Embryonic facial prominence (tissue), 1 donor: ENCODE measurements at regions not wholly inside any gene's neighbourhood (a gene's known extent, or its start where the extent isn't known, plus 50 kb on each side); places are given as distances from the start of the nearest gene placed in this dataset.

ENCODE experiments used
- DNase-seq: peaks from one replicate; pipeline ENCODE4 v3.0.0-alpha.2; 2016; ENCODE audit errors: extremely low spot score

- no peak for DNase-seq
Observed at GRCh38 chr10:3484306-3485056, 300.5 kb downstream of the KLF6 start.

- DNase-seq: peak; percentile 75
Observed at GRCh38 chr10:3482200-3482993, 302.6 kb downstream of the KLF6 start.

- DNase-seq: no peak
Observed at GRCh38 chr10:3481496-3481895, 303.5 kb downstream of the KLF6 start.

DNA sequence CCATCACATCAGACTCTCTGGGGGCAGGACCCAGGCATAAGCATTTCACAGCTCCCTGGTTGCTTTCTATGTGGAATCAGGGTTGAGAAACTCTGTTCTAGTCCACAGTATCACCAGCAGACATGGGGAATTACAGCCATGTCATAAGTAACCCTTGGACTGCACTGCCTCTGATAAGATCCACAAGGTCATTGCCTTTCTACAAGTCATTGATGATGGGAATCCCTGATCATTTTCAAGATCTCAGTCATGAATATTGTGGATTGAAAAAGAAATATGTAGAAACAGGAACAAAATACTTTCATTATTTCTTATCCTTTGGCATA lies 304.1 kb downstream of the KLF6 start:
- DNase-seq: no peak

GRCh38 chr10:3480281-3480989 lies 304.6 kb downstream of the KLF6 start:
- no peak for DNase-seq

DNA sequence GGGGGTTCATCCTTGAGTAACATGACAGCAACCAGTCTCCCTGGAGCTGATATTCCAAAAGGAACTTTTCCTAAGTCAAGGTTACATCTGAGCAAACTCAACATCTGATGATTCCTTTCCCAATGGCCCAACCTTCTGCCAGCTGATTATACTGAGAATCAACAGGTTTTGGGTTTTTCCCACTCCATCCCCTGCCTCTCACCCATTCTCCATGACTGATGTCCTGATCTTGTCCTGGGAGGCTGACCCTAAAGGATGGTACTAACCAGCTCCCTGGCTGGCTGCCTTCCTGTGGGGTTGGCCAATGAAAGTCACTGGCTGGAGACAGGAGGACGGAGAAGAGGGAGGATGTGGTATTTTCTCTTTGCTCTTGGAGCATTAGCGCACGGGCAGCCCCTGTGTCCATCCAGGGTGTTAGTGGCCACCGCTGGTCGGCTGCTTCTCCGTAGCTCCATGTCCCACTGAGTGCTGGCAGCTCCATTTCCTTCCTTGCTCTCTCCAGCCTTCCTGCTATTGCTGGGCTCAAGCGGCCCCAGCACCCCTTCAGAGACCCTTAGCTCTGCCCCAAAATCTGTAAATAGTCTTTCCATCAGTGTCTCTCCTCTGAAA lies 306.2 kb upstream of the PITRM1 start:
- DNase-seq: no peak

- DNase-seq: no peak
Observed at GRCh38 chr10:3478153-3478552, 305.6 kb upstream of the PITRM1 start.

DNA sequence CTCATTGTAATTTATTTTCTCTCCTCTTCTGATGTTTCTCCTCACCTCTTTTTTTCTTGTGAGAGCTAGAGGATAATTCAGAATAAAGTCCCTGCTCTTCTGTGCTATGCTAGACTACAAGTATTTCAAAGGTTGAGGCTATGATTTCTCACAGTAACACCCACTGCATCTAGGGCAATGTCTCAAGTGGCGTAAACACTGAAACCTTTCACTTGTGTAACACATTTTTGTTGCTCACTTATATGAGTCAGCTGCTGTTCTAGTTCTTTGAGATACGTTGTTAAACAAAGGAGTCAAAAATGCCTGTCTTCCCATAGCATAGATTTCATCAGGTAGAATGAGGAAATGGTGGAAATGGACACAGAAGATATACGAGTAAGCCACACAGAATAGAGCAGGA lies 305.1 kb upstream of the PITRM1 start:
- no peak for DNase-seq

DNA sequence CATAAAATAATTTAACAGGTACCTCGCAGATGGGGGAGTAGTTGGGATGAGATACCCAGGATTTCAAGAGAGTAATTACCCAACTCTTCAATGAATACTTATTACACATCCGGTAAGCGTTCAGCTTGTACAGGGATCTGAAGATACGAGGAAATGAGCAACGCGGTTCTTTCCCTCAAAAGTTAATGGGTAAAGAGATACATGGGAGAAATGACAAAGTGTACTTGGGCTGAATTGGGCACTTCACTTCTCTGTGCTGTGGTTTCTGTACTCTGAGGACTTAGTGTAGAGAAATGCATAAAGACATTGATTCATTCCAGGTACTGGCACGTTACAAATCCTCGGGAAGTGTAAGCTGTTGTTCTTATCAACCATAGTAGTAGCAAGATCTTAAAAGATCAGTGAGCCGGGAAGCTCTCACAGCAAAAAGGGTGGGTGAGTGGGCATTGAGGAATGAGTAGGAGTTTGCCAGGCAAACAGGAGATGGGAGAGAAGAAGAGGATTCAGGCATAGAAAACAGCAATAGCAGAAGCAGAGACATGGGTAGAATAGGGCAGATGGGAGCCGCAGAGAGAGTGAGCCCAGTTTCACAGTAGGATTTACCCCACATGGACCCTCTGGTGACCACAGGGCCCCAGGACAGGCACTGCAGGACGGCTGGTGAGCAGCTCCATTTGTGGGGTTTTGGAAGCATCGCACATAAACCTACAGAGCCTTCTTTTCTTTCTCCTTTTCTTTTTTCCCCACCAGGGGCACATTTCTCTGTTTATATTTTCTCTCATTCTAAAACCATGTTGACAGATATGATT lies 304.3 kb upstream of the PITRM1 start:
- no peak for DNase-seq

GRCh38 chr10:3476186-3476585 lies 303.6 kb upstream of the PITRM1 start:
- no peak for DNase-seq

DNA sequence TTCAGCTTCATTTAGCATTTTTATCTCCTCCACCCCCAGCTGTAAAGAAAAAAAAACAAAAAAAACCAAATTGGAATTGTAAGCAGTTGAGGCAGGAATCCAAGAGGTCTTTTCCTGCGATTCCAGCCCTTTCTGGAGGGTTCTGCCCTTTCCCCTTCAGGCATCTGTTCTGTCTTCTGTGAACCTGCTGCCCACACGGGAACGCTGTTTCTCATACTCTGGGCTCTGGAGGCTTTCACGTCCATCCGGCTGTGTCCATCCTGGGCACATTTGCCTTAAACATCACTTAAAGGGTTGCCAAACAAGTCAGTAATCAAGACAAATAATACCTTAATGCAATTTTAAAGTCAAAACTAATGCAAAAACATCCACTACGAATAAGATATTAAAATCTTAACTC lies 302.8 kb upstream of the PITRM1 start:
- no peak for DNase-seq

DNA sequence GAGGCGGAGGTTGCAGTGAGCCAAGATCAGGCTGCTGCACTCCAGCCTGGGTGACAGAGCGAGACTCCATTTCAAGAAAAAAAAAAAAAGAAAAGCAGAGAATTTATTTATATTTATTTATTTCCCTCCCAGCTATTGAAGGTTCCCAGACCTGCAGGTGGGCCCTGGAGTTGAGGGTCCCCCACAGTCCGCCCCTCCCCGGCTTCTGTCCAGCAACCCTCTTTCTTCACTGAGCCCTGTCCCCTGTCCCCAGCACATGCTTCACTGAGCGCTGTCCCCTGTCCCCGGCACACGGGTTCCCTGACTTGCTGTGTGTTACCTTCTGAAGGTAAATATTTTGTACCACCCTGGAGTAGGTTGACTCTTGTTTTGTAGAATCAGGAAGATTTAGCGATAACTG lies 301.7 kb upstream of the PITRM1 start:
- no peak for DNase-seq

DNA sequence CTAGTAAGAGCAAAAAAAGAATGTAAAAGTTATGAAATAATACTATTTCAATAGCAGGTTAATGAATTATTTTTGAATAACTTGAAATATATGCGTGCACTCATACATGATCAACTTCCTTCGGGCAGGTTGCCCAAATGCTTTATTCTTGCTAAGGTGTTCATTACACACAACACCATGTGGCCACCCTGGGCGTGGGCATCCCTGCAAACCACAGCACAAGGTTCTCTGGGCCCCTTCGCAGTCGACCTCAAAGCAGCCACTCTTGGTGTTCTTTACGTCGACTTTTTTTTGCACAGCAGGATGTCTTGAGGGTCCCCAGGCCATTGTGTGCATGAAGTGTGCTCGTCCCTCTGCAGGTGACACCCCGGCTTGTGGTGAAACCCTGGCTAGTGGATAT lies 300.7 kb upstream of the PITRM1 start:
- DNase-seq: no peak

- DNase-seq: no peak
Observed at GRCh38 chr10:3472287-3473051, 299.9 kb upstream of the PITRM1 start.

GRCh38 chr10:3471927-3472286 lies 299.3 kb upstream of the PITRM1 start:
- DNase-seq: no peak

DNA sequence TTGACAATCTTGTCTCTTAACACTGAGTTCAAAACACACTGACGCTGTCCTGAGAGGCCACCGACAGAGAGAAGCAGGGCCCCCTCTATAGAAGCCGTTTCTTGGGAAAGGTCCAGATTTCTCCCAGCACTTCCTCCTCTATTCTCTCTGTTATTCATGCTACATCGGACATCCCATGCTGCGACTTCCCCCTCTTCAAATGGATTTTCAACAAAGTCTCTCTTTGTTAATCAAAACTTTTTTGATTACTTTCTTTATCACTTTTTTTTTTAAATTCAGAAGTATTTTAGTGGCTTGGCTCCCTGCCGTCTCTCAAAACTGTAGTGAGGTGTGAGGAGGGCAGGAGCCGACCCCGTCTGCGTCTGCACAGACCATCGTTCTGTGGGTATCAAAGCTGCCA lies 298.9 kb upstream of the PITRM1 start:
- no peak for DNase-seq

- no peak for DNase-seq
Observed at GRCh38 chr10:3470191-3470590, 297.6 kb upstream of the PITRM1 start.

DNA sequence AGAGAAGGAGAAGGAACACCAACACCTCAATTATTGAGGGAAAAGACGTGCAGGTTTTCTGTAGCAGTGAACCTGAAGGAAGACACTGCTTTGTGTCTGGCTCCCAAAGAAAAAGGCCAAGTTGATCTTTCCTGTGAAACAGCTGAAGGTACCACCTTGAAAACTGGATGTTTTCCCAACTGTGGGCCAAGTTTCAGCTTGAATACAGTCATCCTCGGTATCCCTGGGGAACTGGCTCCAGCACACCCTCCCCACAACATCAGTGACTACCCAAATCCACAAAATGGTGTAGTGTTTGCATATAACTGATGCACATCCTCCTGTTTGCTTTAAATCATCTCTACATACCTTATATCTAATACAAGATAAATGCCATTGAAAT lies 297.0 kb upstream of the PITRM1 start:
- DNase-seq: no peak

DNA sequence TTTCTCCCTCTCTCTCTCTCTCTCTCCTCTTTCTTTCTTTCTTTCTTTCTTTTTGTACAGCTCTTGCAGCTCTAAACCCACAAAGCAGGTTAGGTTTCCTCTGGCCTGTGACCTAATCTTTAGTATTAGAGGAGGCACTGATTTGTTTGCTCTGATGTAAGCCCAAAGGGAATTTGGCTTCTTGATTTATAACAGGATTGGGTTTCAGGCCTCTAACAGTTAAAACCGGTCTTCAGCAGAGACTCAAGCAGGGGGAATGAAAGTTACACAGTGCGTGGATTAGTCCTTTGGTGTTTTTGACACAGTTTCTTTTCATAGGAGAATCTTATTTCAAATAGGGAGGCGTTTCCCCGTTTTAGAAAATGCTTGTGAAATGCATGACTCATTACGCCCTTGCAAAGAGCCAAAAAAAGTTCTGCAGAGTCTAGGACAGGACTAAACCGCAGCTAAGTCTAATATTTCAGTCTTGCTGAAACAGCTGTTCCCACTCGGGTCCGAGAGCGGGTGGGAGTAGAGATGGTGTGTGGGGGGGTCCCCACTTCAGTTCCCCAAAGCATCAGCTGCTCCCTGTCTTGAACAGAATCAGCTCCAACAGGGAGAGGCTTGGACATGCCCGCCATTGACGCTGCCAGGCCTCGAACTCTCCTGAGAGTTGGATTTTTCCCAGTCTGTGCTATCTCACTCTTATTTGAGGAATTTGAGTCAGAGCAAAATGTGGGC lies 296.5 kb upstream of the PITRM1 start:
- DNase-seq: peak; percentile 88
